ENCODE measurements at regions not wholly inside any gene's neighbourhood (a gene's known extent, or its start where the extent isn't known, plus 50 kb on each side); places are given as distances from the start of the nearest gene placed in this dataset.

DNA sequence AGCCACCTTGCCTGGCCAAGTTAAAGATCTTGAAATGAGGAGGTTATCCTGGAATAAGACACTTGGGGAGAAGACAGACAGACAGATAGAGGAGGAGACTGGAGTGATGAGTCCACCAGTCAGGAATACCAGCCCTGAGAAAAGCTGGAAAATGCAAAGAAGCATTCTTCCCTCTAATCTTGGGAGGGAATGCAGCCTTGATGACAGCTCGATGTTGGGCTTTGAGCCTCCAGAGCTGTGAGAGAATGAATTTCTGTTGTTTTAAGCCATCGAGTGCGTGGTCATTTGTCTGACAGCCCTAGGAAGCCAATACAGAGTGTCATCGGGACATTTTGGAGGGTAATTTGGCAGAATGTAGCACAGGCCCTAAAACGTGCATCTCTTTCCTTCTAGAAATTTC, 199.1 kb upstream of the IER5L start:
- DNase-seq, result no peak

DNA sequence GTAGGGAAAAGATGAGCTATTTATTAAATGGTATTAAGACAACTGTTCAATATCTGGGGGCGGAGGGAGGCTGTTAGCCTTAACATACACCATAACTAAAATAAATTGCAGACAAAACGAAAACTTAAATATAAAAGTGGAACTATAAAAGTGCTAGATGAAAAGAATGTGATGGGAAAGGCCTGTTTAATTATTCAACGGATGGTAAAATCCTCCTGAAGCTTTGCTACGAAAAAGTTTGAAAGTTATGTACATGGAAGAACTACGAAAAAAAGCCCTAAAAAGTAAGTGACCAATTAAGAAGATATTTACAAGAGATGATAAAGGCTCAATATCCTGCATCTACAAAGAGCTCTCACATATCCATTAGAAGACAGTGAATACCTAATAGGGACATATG, 197.8 kb upstream of the IER5L start:
- DNase-seq, result no peak

DNA sequence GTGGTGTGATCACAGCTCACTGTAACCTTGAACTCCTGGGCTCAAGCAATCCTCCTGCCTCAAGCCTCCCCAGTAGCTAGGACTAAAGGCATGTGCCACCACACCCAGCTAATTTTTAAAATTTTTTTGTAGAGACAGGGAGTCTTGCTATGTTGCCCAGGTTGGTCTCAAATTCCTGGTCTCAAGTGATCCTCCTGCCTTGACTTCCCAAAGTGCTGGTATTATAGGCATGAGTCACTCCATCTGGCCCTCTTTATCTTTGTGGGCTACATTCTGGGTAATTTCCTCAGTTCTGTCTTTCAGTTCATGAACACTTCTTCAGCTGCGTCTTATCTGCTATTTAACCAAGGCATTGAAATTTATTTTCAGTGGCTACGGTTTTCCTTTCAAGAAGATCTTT, 196.6 kb upstream of the IER5L start:
- no peak for DNase-seq

DNA sequence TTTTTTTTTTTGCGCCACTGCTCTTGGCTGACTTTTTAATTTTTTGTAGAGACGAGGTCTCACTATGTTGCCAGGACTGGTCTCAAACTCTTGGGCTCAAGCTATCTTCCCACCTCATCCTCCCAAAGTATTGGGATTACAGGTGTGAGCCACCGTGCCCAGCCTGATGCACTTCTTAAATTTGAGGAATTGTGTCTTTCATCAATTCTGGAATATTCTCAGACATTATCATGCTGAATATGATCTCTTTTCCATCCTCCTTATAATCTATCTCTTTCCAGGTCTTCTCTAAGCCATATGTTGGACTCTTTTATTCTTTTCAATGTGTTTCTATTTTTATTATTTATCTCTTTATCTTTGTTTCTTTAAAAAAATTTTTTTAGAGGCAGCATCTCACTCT, 196.2 kb upstream of the IER5L start:
- DNase-seq, result no peak

DNA sequence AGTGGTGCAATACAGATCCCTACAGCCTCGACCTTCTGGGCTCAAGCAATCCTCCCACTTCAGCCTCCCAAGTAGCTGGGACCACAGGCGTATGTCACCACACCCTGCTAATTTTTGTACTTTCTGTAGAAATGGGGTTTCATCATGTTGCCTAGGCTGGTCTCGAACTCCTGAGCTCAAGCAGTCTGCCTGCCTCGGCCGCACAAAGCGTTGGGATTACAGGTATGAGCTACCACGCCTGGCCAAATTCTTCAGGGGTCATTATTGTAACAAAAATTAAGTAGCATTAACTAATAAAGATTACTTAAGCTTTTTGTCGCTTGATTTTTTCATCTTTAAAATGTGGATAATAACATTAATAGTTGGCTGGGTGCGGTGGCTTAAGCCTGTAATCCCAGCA, 195.3 kb upstream of the IER5L start:
- no peak for DNase-seq

DNA sequence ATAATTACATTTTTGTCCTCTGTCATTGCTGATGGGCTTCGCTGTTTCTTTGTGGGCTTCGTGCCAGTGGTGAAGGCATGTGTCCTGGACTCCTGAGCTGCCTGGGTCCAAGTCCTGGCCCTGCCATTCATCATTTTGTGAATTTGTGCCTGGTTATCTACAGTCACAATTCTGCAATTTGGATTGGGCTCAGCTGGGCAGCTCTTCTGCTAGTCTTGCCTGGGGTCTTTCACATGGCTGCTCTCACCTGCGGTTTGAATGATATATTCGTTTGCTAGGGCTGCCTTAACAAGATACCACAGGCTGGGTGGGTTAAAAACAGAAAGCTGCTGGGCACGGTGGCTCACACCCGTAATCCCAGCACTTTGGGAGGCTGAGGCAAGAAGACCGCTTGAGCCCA, 192.7 kb upstream of the IER5L start:
- no peak for DNase-seq

DNA sequence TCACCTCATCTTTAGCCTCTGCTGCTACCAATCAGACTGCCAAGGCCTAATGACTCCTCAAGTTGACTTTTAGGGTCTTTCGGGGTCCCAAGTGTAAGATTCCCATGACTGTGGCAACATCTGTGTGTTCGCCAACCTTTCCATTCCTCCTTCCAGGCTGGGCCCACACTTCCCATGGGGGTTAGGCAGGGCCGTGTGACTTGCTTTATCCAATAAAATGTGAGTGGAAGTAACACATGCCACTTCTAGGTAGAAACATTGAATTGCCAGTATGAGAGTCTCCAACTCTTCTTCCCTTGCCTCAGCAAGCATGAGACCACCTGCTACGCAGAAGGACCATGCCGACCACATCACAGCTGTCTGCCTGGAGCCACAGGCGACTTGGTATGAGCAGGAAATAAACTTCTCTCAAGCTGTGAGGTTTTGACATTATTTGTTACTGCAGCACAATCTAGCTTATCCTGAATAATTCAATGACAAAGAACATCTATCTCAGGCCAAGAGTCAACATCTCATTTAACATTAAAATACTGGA, 190.4 kb upstream of the IER5L start:
- DNase-seq, result no peak

DNA sequence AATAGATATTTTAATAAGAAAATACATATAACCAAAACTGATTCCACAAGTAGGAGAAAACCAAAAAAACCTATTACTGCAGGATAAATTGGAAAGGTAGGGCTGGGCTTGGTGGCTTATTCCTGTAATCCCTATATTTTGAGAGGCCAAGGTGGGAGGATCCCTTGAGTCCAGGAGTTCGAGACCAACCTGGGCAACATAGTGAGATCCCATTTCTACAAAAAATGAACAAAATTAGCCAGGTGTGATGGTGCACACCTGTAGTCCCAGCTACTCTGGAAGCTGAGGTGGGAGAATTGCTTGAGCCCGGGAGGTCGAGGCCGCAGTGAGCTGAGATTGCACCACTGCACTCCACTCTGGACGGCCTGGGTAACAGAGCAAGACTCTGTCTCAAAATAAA, 189.2 kb upstream of the IER5L start:
- DNase-seq, result no peak

DNA sequence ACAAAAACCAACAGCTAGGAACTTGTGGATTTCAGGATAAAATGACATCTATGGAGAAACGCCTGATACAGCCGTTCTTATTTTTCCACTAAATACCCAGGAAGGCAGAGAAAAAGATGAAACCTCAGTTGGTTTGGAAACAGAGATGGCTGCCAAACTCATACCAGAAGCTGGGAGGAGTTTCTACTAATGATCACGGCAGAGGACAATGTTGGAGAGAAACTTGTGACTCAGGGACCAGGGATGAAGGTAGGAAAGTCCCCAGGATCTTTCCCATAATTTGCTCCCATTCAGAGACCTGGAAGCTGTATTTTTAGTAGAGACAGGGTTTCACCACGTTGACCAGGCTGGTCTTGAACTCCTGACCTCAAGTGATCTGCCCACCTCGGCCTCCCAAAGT, 187.1 kb upstream of the IER5L start:
- DNase-seq, result no peak

DNA sequence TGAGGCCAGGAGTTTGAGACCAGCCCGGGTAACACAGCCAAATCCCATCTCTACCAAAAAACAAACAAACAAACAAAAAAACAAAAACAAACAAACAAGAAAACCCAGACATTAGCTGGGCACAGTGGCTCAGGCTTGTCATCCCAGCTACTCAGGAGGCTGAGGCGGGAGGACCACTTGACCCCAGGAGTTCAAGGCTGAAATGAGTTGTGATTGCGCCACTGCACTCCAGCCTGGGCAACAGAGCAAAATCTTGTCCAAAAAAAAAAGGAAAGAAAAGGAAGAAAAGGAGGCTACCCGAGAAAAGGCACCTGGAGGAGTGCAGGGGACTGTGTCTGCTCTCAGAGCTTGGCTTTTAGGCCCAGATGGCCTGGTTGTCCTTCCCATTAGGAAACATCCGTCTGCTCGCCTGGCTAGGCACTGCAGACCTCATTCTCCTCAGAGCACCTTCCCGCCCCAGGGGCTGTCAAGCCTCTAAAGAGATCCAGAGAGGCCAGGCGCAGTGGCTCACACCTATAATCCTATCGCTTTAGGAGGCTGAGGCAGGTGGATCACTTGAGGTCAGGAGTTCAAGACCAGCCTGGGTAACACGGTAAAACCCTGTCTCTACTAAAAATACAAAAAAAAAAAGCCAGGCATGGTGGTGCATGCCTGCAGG, 185.3 kb upstream of the IER5L start:
- no peak for DNase-seq

DNA sequence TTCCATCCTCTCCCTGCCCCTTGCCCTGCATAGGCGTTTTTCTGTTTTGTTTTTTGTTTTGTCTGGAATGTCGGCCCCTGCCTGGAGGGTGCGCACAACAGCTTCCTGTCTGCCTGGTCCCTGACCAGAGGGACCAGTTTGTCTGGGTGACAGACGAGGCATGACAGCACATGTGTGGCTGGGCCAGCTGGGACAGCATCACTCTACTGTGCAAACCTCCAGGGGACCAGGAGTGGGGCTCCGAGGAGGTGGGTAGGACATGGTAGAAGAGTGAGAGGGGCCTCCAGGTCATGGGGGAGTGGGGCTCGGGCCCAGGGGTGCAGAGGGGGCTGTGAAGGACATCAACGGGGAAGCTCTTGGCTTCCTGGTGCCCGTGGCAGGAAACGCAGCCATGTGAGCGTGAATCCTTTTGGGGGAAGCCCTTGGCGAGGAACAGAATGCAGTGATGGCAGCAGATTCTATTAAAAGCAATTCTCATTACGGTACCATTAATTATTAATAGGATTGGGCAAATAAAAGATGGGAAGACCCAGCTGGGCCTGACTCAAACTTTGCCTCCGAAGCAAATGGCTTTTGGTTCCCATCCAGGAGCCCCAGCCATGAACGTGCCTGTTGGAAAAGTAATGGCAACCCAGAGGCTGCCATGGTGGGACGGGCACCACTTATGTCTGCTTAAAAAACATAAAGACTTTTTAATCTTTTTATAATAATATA, 184.4 kb upstream of the IER5L start:
- no peak for DNase-seq

DNA sequence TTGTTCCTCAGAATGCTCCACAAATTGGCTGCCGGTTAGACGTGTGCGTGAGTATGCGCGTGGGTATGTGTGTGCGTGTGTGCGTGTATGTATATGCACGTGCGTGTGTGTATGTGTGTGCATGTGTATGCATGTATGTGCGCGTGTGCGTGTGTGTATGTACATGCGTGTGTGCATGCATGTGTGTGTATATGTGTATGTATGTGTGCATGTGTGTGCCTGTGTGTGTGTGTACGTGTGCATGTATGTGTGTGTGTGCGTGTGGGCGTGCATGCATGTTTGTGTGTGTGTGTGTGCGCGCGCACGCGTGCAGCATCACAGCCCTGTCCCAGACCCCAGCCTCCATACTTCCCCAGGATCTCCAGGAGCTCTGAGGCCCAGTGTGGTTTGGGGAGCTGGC, 183.1 kb upstream of the IER5L start:
- DNase-seq, result no peak

DNA sequence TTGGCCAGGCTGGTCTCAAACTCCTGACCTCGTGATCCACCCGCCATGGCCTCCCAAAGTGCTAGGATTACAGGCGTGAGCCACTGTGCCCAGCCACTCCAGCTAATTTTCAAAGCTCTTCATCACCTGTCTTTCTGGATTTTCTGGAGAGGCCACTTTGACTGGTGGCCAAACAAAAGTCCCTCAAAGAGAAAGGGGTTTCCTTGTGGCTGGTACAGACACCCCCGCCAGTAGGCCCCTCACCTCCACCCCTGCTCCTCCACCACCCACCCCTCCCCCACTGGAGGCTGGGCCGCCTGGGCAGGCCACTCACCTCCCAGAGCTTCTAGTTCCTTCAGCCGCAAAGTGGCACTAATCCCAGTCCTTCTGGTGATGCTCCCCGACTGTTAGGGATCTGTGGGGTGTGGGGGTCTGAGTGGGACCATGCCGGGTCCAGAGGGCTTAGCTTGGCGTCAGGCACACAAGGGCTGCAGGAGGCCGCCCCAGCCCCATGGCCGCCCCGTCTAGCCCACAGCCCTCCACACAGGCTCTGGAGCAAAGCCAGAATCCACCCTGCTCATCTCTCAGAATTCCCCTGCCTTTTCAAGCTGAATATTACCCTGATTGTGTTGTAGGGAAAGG, 182.0 kb upstream of the IER5L start:
- DNase-seq, result no peak

DNA sequence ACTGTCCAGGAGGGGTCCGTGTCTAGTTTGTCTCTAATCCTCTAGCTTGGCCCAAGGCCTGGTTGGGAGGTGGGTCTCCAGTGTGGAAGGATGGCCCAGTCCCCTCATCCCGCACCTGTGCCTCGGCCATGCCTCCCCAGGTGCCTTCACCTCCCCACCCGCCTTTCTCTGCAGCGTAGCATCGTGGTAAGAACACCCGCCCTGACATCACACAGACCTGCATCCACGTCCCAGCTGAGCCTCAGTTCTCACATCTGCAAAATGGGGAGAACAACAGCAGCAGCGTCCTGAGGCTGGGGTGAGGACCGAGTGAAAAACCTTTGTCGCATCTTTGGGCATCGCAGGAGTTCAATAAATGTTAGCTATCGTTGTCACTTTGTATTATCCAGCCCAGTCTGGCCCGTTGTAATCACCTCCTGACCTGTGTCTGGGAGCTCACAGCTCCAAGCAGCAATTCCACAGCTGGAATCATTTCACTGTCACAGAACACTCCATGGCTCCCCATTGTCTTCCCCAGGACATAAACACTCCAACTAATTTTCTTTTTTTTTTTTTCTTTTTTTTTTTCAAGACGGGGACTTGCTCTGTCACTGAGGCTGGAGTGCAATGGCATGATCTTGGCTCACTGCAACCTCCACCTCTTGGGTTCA, 181.2 kb upstream of the IER5L start:
- no peak for DNase-seq

DNA sequence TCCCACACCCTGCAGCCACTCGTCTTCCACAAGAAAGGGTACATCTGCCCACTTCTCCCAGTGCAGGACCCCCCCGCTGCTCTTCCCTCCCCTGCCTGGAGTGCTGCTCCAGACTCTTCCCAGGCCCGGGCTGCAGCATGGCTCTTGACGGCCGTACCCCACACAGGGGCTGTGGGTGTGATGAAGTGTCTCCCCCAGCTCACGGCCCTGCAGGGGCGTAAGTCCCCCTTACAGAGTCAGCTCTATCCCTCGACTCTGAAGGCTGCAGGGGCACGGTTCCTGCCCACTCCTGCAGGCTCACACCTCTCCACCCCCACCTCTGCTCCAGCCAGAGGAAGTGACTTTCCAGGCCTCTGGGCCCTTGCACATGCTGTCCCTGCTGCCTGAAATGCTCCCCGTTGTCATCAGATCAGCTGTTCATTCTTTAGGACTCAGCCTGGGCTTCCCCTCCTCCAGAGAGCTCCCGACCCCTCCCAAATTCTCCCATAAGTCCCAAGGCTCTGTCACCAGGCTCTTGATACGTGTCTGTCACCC, 180.6 kb upstream of the IER5L start:
- DNase-seq, result no peak

DNA sequence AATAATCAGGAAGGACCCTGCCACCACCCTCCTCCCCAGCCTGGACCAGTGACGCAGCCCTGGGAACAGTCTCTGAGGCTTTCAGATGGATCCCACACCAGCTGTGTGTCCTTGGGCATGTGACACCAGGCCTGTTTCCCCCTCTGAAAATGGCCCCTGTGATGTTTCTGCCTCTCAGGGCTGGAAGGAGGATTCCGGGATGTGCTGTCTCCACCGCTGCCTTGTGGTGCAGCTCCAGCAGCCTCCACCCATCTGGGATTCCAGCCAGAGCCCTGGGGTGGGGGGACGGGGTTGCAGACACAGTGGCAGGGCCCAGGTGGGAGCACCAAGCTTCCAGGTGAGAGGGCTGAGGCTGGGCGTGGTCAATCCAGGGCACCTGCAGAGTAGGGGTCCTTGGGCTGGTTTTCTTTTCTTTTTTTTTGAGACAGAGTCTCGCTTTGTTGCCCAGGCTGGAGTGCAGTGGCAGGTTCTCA, 179.7 kb upstream of the IER5L start:
- DNase-seq, result no peak

DNA sequence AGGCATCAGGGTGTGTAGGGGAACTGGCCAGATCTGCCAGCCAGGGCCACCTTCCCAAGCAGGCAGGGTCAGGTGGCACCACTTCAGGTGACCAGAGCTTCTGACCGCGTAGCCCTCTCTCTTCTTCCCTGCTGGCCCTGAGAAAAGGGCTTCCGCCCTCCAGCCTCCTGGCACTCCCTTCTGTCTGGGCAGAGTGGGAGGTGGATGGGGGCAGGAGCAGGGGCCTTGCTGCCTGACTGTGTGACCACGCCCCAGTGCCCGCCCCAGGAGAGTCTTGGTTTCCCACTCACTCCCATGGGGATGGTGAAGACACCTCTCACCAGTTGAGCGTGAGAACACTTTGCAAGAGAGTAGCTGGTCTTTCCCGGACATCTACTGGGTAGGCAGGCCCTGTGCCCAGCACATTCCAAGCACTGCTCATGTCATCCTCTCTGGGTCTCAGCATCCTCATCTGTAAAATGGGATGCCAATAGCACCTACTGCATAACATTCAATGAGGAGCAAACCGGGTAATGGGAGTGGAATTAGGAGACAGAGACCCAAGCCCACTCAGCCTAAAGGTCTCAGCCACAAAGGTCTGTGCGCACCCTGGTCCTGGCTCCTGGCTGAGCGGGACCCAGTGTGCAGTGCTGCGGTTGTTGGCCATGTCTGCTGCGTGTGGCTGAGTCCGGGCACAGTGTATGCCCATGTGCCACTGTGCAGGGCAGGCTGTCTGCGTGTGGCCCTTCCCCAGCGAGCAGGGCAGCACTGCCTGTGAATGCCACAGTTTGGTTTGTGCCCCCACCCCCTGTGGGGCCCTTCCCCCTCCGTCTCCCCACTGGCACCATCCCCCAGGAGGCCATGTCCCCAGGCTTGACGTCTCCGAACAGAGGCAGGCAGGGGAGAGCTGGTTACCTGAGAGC, 179.1 kb upstream of the IER5L start:
- no peak for DNase-seq

DNA sequence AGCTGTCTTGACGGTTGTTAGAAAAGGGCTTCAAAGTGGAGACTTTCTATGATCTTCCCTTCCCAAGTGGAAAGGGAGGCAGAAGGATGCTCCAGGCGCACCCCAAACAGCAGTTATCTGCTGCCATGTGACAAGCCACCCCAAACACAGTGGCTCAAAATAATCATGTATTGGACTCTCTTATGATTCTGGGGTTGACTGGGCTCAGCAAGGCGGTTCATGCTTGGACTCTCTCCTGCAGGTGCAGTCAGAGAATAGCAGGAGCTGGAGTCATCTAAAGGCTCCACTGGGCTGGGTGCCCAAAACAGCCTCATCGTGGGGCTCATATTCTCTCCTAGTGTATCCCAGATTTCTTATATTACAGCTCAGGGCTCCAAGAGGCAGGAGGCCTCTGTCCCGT, 177.6 kb upstream of the IER5L start:
- no peak for DNase-seq

DNA sequence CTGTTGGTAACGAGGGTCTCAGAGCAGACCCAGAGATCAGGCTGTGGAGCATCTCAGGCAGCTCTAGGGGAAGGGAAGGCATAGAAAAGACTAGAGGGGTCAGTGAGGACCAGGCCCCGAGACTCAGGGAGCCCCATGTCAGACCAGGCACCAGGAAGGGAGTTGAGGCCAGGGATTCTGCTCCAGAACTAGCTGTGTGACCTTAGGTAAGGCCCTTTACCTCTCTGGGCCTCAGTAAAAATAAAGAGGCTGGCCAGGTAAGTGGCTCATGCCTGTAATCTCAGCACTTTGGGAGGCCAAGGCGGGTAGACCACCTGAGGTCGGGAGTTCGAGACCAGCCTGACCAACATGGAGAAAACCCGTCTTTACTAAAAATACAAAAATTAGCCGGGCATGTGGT, 176.4 kb upstream of the IER5L start:
- no peak for DNase-seq

DNA sequence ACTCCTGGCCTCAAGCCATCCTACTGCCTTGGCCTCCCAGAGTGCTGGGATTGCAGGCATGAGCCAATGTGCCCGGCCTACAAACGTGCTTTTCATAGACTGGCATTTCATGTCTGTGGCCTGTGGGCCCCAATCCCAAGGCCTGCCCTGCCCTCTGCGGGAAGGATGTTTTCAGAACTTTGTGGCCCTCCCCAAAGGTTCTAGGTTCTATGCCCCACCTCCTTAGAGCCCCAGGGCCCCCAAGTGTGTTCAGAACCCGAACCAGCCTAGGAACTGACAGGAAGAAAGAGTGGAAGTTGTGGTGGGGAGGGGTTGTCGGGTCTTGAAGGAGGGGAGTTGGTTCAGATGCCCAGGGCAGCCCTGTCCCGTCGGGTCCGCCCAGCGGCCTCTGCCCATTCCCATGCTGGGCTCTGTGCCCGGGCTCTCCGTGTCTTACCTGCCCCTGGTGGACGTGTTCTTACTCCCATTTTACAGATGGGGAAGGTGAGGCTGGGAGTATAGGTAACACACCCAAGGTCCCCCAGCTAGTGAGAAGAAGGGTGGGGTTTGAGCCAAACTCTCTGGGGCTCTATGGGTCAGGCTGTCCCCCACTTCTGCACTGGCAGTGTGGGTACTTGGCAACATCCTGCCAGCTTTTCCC, 175.8 kb upstream of the IER5L start:
- no peak for DNase-seq

DNA sequence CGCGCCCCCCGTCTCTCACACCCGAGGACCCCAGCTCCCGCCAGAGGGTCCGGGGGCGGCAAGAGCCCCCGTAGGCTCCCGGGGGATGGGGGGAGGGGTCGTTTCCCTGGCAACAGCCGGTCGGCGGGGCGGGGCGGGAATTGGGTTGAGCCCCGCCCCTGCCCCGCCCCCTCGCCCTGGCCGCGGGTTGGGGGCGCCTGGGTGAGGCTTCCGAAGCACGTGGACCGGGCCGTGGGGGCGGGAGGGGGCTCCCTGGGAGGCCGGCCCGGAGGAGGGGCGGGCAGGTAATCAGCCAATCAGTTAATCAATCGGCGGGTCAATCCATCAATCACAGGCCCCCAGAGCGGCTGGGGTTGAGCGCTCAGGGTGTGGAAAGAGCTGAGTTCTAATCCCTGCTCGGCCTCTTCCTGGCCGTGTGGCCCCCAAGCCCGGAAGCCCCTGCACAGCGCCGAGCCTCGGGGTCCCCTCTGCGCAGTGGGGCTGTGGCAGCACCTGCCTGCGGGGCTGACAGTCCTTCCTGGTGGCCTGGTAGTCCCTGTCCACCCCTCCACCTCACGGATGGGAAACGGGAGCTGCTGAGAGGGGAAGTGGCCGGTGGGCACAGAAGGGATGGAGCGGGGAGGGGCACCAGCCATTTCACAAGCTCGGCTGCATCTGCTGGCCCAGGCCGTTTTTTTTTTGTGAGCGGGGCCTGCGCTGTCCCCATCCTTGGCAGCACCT, 174.2 kb upstream of the IER5L start:
- DNase-seq, result no peak
